ENCODE measurements at regions not wholly inside any gene's neighbourhood (a gene's known extent, or its start where the extent isn't known, plus 50 kb on each side); places are given as distances from the start of the nearest gene placed in this dataset.
A peak's percentile ranks its signal among the peaks of the same experiment; 100 is the strongest.

GRCh38 chr20:11204926-11205768 lies 531.3 kb upstream of the JAG1 start:
- DNase-seq = peak in 21 of 58 donors; percentile 1 to 43 (median 13)

- no peak for DNase-seq
These were observed 532.1 kb upstream of the JAG1 start for GRCh38 chr20:11205769-11206362.

GRCh38 chr20:11207749-11208502 lies 534.1 kb upstream of the JAG1 start:
- no peak for DNase-seq

- no peak for DNase-seq
These were observed 536.8 kb upstream of the JAG1 start for GRCh38 chr20:11210611-11211010.

- DNase-seq = no peak
These were observed 538.5 kb upstream of the JAG1 start for GRCh38 chr20:11212272-11212671.

- DNase-seq = no peak
These were observed 539.1 kb upstream of the JAG1 start for GRCh38 chr20:11212902-11213301.

- DNase-seq = no peak
These were observed 540.5 kb upstream of the JAG1 start for GRCh38 chr20:11214256-11214840.

GRCh38 chr20:11216451-11217314 lies 542.9 kb upstream of the JAG1 start:
- no peak for DNase-seq

GRCh38 chr20:11217326-11218172 lies 543.8 kb upstream of the JAG1 start:
- no peak for DNase-seq

GRCh38 chr20:11218173-11218680 lies 544.4 kb upstream of the JAG1 start:
- no peak for DNase-seq

- no peak for DNase-seq
These were observed 545.4 kb upstream of the JAG1 start for GRCh38 chr20:11219192-11219591.

- DNase-seq = no peak
These were observed 547.2 kb upstream of the JAG1 start for GRCh38 chr20:11221046-11221445.

- DNase-seq = no peak
These were observed 548.4 kb upstream of the JAG1 start for GRCh38 chr20:11222243-11222642.

- no peak for DNase-seq
These were observed 553.8 kb upstream of the JAG1 start for GRCh38 chr20:11227602-11228001.

GRCh38 chr20:11229772-11230171 lies 556.0 kb upstream of the JAG1 start:
- DNase-seq = peak in 22 of 58 donors; percentile 4 to 52 (median 18)

GRCh38 chr20:11230999-11231398 lies 557.2 kb upstream of the JAG1 start:
- DNase-seq = peak in 1 of 58 donors; percentile 0

GRCh38 chr20:11231742-11232648 lies 558.2 kb upstream of the JAG1 start:
- DNase-seq = peak in 16 of 58 donors; percentile 3 to 50 (median 22)

- DNase-seq = no peak
These were observed 559.1 kb upstream of the JAG1 start for GRCh38 chr20:11232896-11233295.
